Liver (tissue), 3 donors: ENCODE measurements at regions not wholly inside any gene's neighbourhood (a gene's known extent, or its start where the extent isn't known, plus 50 kb on each side); places are given as distances from the start of the nearest gene placed in this dataset.

Source experiments
- GABPA ChIP-seq, 2 donors: IDR thresholded peaks in 1 of 2; conservative IDR thresholded peaks in 1 of 2; 2 replicates each; pipeline ENCODE4 v1.6.1; 2016; ENCODE audit warnings: antibody characterized with exemption in 2 of 2, mild to moderate bottlenecking in 1 of 2, moderate library complexity in 1 of 2
- JUND ChIP-seq, 2 donors: IDR thresholded peaks; 2 replicates each; pipeline ENCODE4 v1.6.1; 2016; ENCODE audit warnings: antibody characterized with exemption in 2 of 2
- RAD21 ChIP-seq, 2 donors: IDR thresholded peaks; 2 replicates each; pipeline ENCODE4 v1.6.1; 2016; ENCODE audit warnings: antibody characterized with exemption in 2 of 2, mild to moderate bottlenecking in 2 of 2
- SP1 ChIP-seq: IDR thresholded peaks from 2 replicates; pipeline ENCODE4 v1.6.1; 2018; ENCODE audit warnings: antibody characterized with exemption, mild to moderate bottlenecking
- YY1 ChIP-seq: IDR thresholded peaks from 2 replicates; pipeline ENCODE4 v1.6.1; 2016; ENCODE audit warnings: antibody characterized with exemption, mild to moderate bottlenecking
- TF ChIP-seq, protein P1 (sequence below): fragments of 150-350 bp; IDR thresholded peaks from 2 replicates; pipeline ENCODE4 v1.5.1; 2017; ENCODE audit warnings: improper control_type of control experiment, low read depth, low read length; ENCODE audit not compliant: missing input control
- TF ChIP-seq, protein P2 (sequence below): IDR thresholded peaks from 2 replicates; pipeline ENCODE4 v1.6.1; 2016; ENCODE audit warnings: antibody characterized with exemption, mild to moderate bottlenecking
- TF ChIP-seq, protein P3 (sequence below): IDR thresholded peaks from 2 replicates; pipeline ENCODE4 v1.6.1; 2016; ENCODE audit warnings: antibody characterized with exemption
- donor health status: healthy.
- donor health status: healthy.

DNA sequence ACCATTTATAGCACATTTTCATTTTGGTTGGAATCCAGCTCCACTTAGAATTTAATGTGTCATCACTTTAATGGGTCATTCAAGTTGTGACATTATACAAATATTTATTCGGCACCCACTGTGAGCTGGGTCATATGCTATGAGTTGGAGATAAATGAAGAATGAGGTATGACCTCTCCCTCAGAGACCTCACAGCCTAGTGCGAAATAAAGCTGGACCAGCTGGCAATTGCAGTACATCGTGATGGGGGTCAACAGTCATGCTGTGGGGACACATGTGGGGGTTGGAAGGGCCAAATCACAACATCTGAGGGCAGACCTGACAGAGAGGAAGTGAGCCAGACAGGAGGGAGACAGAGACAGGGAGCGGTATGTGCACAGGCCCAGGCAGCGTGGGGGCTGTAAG, 175.4 kb downstream of the MAIP1 start:
- TF ChIP-seq, protein P1, sequence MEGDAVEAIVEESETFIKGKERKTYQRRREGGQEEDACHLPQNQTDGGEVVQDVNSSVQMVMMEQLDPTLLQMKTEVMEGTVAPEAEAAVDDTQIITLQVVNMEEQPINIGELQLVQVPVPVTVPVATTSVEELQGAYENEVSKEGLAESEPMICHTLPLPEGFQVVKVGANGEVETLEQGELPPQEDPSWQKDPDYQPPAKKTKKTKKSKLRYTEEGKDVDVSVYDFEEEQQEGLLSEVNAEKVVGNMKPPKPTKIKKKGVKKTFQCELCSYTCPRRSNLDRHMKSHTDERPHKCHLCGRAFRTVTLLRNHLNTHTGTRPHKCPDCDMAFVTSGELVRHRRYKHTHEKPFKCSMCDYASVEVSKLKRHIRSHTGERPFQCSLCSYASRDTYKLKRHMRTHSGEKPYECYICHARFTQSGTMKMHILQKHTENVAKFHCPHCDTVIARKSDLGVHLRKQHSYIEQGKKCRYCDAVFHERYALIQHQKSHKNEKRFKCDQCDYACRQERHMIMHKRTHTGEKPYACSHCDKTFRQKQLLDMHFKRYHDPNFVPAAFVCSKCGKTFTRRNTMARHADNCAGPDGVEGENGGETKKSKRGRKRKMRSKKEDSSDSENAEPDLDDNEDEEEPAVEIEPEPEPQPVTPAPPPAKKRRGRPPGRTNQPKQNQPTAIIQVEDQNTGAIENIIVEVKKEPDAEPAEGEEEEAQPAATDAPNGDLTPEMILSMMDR, result no peak
- TF ChIP-seq, protein P2, sequence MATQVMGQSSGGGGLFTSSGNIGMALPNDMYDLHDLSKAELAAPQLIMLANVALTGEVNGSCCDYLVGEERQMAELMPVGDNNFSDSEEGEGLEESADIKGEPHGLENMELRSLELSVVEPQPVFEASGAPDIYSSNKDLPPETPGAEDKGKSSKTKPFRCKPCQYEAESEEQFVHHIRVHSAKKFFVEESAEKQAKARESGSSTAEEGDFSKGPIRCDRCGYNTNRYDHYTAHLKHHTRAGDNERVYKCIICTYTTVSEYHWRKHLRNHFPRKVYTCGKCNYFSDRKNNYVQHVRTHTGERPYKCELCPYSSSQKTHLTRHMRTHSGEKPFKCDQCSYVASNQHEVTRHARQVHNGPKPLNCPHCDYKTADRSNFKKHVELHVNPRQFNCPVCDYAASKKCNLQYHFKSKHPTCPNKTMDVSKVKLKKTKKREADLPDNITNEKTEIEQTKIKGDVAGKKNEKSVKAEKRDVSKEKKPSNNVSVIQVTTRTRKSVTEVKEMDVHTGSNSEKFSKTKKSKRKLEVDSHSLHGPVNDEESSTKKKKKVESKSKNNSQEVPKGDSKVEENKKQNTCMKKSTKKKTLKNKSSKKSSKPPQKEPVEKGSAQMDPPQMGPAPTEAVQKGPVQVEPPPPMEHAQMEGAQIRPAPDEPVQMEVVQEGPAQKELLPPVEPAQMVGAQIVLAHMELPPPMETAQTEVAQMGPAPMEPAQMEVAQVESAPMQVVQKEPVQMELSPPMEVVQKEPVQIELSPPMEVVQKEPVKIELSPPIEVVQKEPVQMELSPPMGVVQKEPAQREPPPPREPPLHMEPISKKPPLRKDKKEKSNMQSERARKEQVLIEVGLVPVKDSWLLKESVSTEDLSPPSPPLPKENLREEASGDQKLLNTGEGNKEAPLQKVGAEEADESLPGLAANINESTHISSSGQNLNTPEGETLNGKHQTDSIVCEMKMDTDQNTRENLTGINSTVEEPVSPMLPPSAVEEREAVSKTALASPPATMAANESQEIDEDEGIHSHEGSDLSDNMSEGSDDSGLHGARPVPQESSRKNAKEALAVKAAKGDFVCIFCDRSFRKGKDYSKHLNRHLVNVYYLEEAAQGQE, result no peak
- TF ChIP-seq GABPA (IDR thresholded peaks at IDR 0.05 in 1 of 2, conservative IDR thresholded peaks at IDR 0.05 in 1 of 2) (no peak), SP1 (peak; percentile 70), RAD21 (IDR thresholded peaks at IDR 0.05) (peak; percentile 51 to 53), YY1 (peak; percentile 46), JUND (IDR thresholded peaks at IDR 0.05) (peak in 1 of 2 donors; percentile 50)
- TF ChIP-seq, protein P3, sequence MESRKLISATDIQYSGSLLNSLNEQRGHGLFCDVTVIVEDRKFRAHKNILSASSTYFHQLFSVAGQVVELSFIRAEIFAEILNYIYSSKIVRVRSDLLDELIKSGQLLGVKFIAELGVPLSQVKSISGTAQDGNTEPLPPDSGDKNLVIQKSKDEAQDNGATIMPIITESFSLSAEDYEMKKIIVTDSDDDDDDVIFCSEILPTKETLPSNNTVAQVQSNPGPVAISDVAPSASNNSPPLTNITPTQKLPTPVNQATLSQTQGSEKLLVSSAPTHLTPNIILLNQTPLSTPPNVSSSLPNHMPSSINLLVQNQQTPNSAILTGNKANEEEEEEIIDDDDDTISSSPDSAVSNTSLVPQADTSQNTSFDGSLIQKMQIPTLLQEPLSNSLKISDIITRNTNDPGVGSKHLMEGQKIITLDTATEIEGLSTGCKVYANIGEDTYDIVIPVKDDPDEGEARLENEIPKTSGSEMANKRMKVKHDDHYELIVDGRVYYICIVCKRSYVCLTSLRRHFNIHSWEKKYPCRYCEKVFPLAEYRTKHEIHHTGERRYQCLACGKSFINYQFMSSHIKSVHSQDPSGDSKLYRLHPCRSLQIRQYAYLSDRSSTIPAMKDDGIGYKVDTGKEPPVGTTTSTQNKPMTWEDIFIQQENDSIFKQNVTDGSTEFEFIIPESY, result no peak
